Superior temporal gyrus (tissue), 1 donor: ENCODE measurements at regions not wholly inside any gene's neighbourhood (a gene's known extent, or its start where the extent isn't known, plus 50 kb on each side); places are given as distances from the start of the nearest gene placed in this dataset.
"Not testable (repeated sequence)": the region's sequence is repeated elsewhere in the genome, so short reads cannot be mapped to it uniquely, and the experiment has no call there.

Experiments
- DNase-seq: peaks from one replicate; pipeline ENCODE4 v3.0.0-alpha.2; 2016; ENCODE audit errors: extremely low spot score

- DNase-seq = no peak
These were observed 1538.3 kb upstream of the SEL1L start for GRCh38 chr14:83071888-83072501.

GRCh38 chr14:83085136-83085535, 1551.5 kb upstream of the SEL1L start:
- no peak for DNase-seq

GRCh38 chr14:83085725-83086124, 1552.1 kb upstream of the SEL1L start:
- DNase-seq = no peak

GRCh38 chr14:83091991-83092956, 1558.6 kb upstream of the SEL1L start:
- DNase-seq = not testable (repeated sequence)

- DNase-seq = no peak
These were observed 1562.4 kb upstream of the SEL1L start for GRCh38 chr14:83096092-83096491.

GRCh38 chr14:83101846-83102245, 1568.2 kb upstream of the SEL1L start:
- no peak for DNase-seq

GRCh38 chr14:83118029-83118428, 1584.4 kb upstream of the SEL1L start:
- no peak for DNase-seq

GRCh38 chr14:83120187-83120586, 1586.5 kb upstream of the SEL1L start:
- DNase-seq = no peak

- no peak for DNase-seq
These were observed 1592.4 kb upstream of the SEL1L start for GRCh38 chr14:83126076-83126475.

GRCh38 chr14:83128783-83129182, 1595.1 kb upstream of the SEL1L start:
- no peak for DNase-seq

- DNase-seq = no peak
These were observed 1595.8 kb upstream of the SEL1L start for GRCh38 chr14:83129496-83129895.

GRCh38 chr14:83133981-83134645, 1600.5 kb upstream of the SEL1L start:
- no peak for DNase-seq

- no peak for DNase-seq
These were observed 1607.1 kb upstream of the SEL1L start for GRCh38 chr14:83140756-83141155.

GRCh38 chr14:83147006-83147405, 1613.4 kb upstream of the SEL1L start:
- no peak for DNase-seq

- DNase-seq = no peak
These were observed 1617.9 kb upstream of the SEL1L start for GRCh38 chr14:83151571-83151970.

- DNase-seq = no peak
These were observed 1619.4 kb upstream of the SEL1L start for GRCh38 chr14:83153081-83153480.

GRCh38 chr14:83162361-83162929, 1628.8 kb upstream of the SEL1L start:
- no peak for DNase-seq

- no peak for DNase-seq
These were observed 1629.4 kb upstream of the SEL1L start for GRCh38 chr14:83163016-83163415.

- DNase-seq = no peak
These were observed 1630.4 kb upstream of the SEL1L start for GRCh38 chr14:83164016-83164415.

- no peak for DNase-seq
These were observed 1630.9 kb upstream of the SEL1L start for GRCh38 chr14:83164591-83164990.

GRCh38 chr14:83170165-83170564, 1636.5 kb upstream of the SEL1L start:
- no peak for DNase-seq

- no peak for DNase-seq
These were observed 1638.1 kb upstream of the SEL1L start for GRCh38 chr14:83171761-83172160.
